GM21825 (cell line): ENCODE measurements at regions not wholly inside any gene's neighbourhood (a gene's known extent, or its start where the extent isn't known, plus 50 kb on each side); places are given as distances from the start of the nearest gene placed in this dataset.
"Not testable (repeated sequence)": the region's sequence is repeated elsewhere in the genome, so short reads cannot be mapped to it uniquely, and the experiment has no call there.

Source experiments
- ATAC-seq: cut with Tn5 transposase; IDR thresholded peaks from one replicate; pipeline ENCODE4 v1.9.1; 2021; ENCODE audit warnings: mild to moderate bottlenecking, moderate library complexity; ENCODE audit not compliant: unreplicated experiment

- ATAC-seq: not testable (repeated sequence)
Measured at GRCh38 chr4:27075603-27076002, 215.0 kb downstream of the STIM2 start.

- ATAC-seq: no peak
Measured at GRCh38 chr4:27078934-27079455, 218.4 kb downstream of the STIM2 start.

- ATAC-seq: peak; percentile 69
Measured at GRCh38 chr4:27081675-27082586, 221.3 kb downstream of the STIM2 start.

GRCh38 chr4:27082776-27083175 is 222.1 kb downstream of the STIM2 start:
- no peak for ATAC-seq

- no peak for ATAC-seq
Measured at GRCh38 chr4:27084685-27085361, 224.2 kb downstream of the STIM2 start.

GRCh38 chr4:27085396-27085795 is 224.8 kb downstream of the STIM2 start:
- no peak for ATAC-seq

- ATAC-seq: no peak
Measured at GRCh38 chr4:27087306-27088045, 226.8 kb downstream of the STIM2 start.

GRCh38 chr4:27088491-27088890 is 227.8 kb downstream of the STIM2 start:
- no peak for ATAC-seq

- no peak for ATAC-seq
Measured at GRCh38 chr4:27089186-27089585, 228.5 kb downstream of the STIM2 start.

GRCh38 chr4:27090406-27090805 is 229.8 kb downstream of the STIM2 start:
- ATAC-seq: no peak

GRCh38 chr4:27094224-27094623 is 233.6 kb downstream of the STIM2 start:
- no peak for ATAC-seq

GRCh38 chr4:27094783-27095182 is 234.1 kb downstream of the STIM2 start:
- no peak for ATAC-seq

GRCh38 chr4:27096142-27096824 is 235.6 kb downstream of the STIM2 start:
- no peak for ATAC-seq

- ATAC-seq: no peak
Measured at GRCh38 chr4:27098034-27098433, 237.4 kb downstream of the STIM2 start.

- no peak for ATAC-seq
Measured at GRCh38 chr4:27100713-27101112, 240.1 kb downstream of the STIM2 start.

GRCh38 chr4:27101126-27101525 is 240.5 kb downstream of the STIM2 start:
- ATAC-seq: no peak

GRCh38 chr4:27101561-27101960 is 240.9 kb downstream of the STIM2 start:
- no peak for ATAC-seq

GRCh38 chr4:27111627-27112026 is 251.0 kb downstream of the STIM2 start:
- no peak for ATAC-seq

- ATAC-seq: no peak
Measured at GRCh38 chr4:27112587-27112986, 251.9 kb downstream of the STIM2 start.

- no peak for ATAC-seq
Measured at GRCh38 chr4:27115221-27115620, 254.6 kb downstream of the STIM2 start.

GRCh38 chr4:27117453-27117852 is 256.8 kb downstream of the STIM2 start:
- no peak for ATAC-seq
